SK-N-MC (cell line): ENCODE measurements at regions not wholly inside any gene's neighbourhood (a gene's known extent, or its start where the extent isn't known, plus 50 kb on each side); places are given as distances from the start of the nearest gene placed in this dataset.

Experiments
- DNase-seq: peaks from one replicate; pipeline ENCODE4 v3.0.0-alpha.2; 2011; ENCODE audit warnings: low read depth, low spot score
- H3K27ac ChIP-seq: fragments of 200-600 bp; sonication (generic); 2 replicates; pipeline ENCODE4 v1.5.1; 2016; ENCODE audit warnings: mixed run types
- H3K36me3 ChIP-seq: fragments of 200-600 bp; sonication (generic); 2 replicates; pipeline ENCODE4 v1.6.1; 2017; ENCODE audit warnings: antibody characterized with exemption, low read length, mixed read lengths; ENCODE audit not compliant: insufficient read depth
- H3K4me3 ChIP-seq: fragments of 200-600 bp; sonication (generic); 2 replicates; pipeline ENCODE4 v1.5.1; 2016
- H3K9ac ChIP-seq: fragments of 200-600 bp; sonication (generic); 2 replicates; pipeline ENCODE4 v1.8.0; 2017; ENCODE audit warnings: mixed run types, mixed read lengths; ENCODE audit not compliant: insufficient read length
- H3K9me3 ChIP-seq: fragments of 200-600 bp; sonication (generic); 2 replicates; pipeline ENCODE4 v1.6.1; 2017; ENCODE audit warnings: low read depth, mild to moderate bottlenecking, antibody characterized with exemption, low read length, moderate library complexity, mixed read lengths
- EZH2 ChIP-seq: fragments of 200-600 bp; sonication (generic); IDR thresholded peaks from one replicate; pipeline ENCODE4 v1.6.1; 2017; ENCODE audit warnings: antibody characterized with exemption
- FOXP2 ChIP-seq: optimal IDR thresholded peaks from 2 replicates; pipeline ENCODE3; 2011; ENCODE audit warnings: mild to moderate bottlenecking, moderate library complexity; ENCODE audit not compliant: insufficient read depth; ENCODE audit errors: extremely low read length, control extremely low read depth
- POLR2AphosphoS5 ChIP-seq: IDR thresholded peaks from 2 replicates; pipeline ENCODE4 v1.6.1; 2012; ENCODE audit warnings: mild to moderate bottlenecking, low read depth, low read length, borderline replicate concordance

DNA sequence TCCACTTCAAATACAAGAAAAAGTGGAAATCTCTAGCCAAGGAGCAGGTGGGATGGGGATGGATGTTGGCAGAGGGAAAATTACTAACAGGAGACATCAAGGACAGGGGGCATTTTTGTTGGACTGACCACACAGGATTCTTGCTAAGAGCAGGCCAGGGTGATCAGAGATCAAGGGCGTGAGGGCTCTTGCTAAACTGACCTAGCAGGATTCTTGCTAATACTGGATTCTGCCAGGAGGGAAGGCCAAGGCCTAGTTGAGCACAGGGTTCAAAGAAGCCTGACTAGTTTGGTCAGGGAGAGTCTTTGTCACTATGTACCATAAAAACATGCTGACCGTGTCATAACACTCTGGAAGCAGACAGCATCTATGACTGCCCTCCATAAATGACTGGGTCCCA, 442.7 kb downstream of the PID1 start:
- H3K36me3 ChIP-seq, result no peaks in the 10 kb centered on the region
- no peak for DNase-seq

DNA sequence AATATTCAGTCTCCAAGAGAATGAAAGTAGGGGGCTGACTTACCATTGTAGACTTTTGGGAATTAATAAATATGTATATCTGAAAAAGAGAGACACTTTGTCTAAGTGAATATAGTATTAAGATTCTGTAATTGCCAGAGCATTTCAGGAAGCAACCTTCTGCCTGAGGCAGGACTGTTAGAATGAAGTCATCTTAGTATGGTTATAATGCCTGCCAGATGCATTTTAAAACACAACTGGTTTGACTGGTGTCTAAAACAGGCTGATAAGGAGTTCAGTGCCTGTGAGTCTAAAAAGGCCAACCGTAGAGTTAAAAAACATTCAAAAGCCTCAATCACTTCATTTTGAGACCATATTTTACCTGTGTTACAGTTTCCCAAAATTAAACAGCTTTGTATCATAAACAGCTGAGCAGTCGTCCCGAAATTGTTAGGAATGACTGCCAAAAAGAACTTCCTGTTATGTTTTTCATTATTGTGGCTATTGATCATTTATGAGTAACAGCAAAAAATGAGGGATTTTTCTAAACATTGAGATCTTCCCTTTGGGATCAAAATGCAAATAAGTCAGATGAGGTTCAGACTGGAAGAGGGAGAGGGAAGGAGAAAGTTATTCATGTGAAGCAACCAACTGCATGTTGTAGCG, 443.9 kb downstream of the PID1 start:
- Histone ChIP-seq H3K9ac (peak overlapping the region; percentile 54), H3K4me3 (peak overlapping the region; percentile 64), H3K27ac (peak overlapping the region; percentile 97), H3K9me3 (no peaks in the 10 kb centered on the region), H3K36me3 (no peaks in the 10 kb centered on the region)
- DNase-seq, result peak; percentile 85
- TF ChIP-seq EZH2 (no peak), FOXP2 (peak; percentile 39), POLR2AphosphoS5 (peak; percentile 33; the same call in 1 of the 2 replicates)

More for the DNA sequence above, 442.7 kb downstream of the PID1 start:
- Histone ChIP-seq H3K27ac (no peak overlapping the region), H3K9me3 (no peaks in the 10 kb centered on the region), H3K4me3 (no peak overlapping the region), H3K9ac (no peak overlapping the region)
- TF ChIP-seq POLR2AphosphoS5 (no peak), FOXP2 (no peak), EZH2 (no peak)

DNA sequence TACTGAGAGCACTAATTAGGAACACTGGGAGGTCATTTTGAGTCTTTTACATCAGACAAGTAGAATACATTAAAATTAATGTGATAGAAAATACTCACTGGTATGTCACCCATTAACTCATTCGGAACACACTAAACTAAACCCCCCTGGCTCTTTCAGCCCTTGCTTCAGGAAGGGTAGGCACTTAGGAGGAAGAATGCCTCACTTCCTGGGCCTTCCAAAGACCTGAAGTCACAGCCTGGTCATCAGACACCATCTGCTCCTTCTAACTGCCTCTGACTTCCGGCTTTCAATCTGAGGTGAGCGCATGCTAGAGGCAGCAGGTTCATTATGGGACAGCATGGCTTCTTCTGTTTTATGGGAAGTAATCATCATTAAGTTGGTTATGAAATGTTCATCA, 451.4 kb downstream of the PID1 start:
- H3K4me3 ChIP-seq, result no peak overlapping the region
- DNase-seq, result no peak
- TF ChIP-seq FOXP2, result no peak
- no peak for TF ChIP-seq EZH2

DNA sequence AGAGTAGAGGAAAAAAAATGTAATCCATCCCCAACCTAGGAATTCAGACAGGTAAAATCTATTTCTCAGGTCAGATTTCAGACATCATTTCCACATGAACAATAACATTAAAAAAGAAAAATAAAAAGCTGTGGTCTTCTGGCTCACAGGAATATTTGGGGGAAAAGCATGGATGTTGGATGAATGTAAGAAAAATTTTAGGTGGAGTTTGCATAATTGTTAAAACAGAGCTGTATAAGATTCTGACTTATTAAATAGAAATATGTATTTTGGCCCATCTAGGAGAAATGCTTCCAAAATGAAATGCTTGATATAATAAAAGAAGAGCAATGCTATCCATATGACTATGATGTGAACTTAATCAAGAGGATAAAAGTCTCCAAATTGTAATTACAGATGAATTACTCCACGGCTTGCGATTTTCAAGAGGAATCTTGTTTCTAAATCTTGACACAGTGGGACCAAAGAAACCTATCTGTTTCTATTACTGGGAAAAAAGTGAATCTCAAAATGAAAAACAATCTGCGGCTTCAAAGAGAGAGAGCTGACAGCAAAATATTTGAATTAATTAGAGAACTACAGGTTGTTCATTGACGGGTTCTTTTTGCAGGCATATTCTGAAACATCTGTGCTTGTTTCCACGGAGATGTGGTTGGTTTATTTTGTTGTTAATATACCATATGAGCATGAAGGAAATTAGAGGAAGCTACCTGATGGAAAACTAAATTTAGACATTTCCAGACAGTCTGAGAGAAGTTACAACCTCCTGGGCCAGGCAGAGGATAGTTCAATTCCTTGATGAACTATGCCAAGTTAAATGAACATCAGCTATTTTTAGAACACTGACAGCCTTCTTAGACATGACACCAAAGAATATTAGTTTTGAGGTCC, 468.7 kb downstream of the PID1 start:
- DNase-seq, result no peak
- TF ChIP-seq POLR2AphosphoS5 (no peak), FOXP2 (no peak)
- Histone ChIP-seq H3K4me3 (no peak overlapping the region), H3K36me3 (no peaks in the 10 kb centered on the region), H3K9ac (no peak overlapping the region), H3K27ac (no peak overlapping the region), H3K9me3 (no peaks in the 10 kb centered on the region)

More for the DNA sequence above, 451.4 kb downstream of the PID1 start:
- Histone ChIP-seq H3K9ac (no peak overlapping the region), H3K9me3 (no peaks in the 10 kb centered on the region; the same call in 1 of the 2 replicates), H3K27ac (no peak overlapping the region), H3K36me3 (no peaks in the 10 kb centered on the region)

DNA sequence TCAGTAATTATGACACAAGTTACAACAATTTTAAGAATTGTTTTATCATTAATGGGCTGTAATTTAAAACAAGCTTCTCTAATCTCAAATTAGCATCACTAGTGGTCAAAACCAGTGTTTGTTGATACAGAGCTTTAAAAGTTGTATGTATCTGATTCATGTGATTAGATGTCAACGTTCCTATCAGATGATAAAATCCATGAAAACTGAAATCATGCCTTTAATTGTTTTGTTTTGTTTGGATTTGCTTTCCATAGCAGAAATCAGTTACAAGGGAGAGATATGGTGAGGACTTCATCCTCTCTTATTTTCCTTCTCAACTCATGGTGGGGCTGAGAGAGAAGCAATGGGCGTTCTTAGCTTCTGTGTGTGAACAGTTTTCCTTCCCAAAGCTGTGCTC, 469.6 kb downstream of the PID1 start:
- Histone ChIP-seq H3K9me3 (no peaks in the 10 kb centered on the region), H3K36me3 (no peaks in the 10 kb centered on the region), H3K27ac (no peak overlapping the region), H3K4me3 (no peak overlapping the region), H3K9ac (no peak overlapping the region)
- TF ChIP-seq EZH2 (no peak), POLR2AphosphoS5 (no peak), FOXP2 (no peak)
- DNase-seq, result no peak

DNA sequence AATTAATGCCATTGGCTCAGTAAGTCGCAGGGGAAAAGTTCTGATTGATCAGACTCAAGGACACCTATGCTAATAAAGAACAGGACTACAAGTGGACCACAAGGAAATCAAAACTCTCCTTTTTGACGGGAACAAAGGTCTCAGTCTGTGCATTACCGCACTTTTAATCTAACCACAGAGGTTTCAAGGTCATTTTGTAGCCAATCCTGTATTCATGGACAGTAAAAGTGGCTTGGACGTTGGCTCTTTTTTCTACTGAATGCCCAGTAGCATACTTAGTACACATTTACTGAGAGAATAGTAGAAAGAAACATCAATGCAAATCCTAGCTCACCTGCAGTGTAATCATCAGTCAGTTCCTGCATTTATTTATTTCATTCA, 471.9 kb downstream of the PID1 start:
- Histone ChIP-seq H3K36me3 (no peaks in the 10 kb centered on the region), H3K9me3 (no peaks in the 10 kb centered on the region), H3K27ac (no peak overlapping the region), H3K9ac (no peak overlapping the region), H3K4me3 (peak overlapping the region; percentile 46)
- DNase-seq, result no peak
- TF ChIP-seq FOXP2 (no peak), POLR2AphosphoS5 (no peak), EZH2 (no peak)

DNA sequence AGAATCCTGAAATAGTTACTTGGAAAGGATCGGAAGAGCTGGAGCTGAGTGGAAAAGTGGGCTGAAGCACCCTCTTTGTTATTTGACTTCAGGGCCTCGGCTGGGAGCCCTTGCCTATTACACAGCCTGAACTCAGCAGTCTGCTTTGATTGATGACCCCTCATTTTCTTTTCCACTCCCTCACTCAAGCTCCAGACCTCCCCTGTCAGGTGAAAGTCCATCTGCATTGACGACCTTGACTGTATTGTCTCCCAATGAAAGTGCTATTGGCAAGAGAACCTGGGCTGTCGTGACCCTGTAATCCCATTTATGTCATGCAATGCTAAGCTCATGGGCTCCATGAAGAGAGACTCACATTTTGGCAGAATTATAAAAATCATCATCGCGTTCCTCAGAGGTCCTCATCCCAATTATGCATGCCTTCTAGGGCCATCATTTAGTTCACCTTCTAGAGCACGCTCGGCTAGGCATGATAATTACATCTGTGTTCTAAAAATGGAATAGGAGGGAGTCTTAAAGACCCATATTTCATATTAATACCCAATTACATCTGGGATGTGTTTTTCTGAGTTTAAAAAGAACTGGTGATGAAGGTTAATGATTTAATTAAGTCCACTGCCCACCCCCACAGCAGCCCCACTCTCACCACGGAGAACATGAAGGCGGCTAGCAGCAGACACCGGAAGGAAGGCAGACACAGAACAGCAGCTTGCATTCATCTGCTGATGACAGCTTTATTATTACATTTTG, 472.5 kb downstream of the PID1 start:
- Histone ChIP-seq H3K4me3 (peak overlapping the region; percentile 46), H3K27ac (no peak overlapping the region), H3K9me3 (no peaks in the 10 kb centered on the region), H3K36me3 (no peaks in the 10 kb centered on the region), H3K9ac (no peak overlapping the region)
- no peak for DNase-seq
- TF ChIP-seq EZH2 (no peak), FOXP2 (no peak), POLR2AphosphoS5 (no peak)

DNA sequence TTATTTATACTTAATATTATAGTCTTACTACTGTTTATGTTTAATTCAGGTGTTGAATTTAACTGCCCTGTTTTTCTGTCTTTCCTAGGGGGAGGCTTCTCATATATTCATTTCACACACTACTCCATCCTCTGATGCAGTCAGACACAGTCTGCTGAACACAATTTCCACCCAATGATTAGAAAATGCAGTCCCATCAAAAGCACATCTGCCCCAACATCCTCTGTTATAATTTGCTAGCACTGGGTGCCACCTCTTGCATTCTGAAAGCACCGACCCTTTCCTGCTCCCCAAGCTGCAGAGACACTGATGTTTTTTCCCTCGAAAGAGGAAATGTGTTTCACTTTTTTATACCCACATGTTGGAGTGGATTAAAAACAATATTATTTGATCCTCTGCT, 474.7 kb downstream of the PID1 start:
- no peak overlapping the region for H3K9ac ChIP-seq
- no peak for DNase-seq
- H3K9me3 ChIP-seq, result no peaks in the 10 kb centered on the region
- TF ChIP-seq FOXP2, result no peak
- TF ChIP-seq POLR2AphosphoS5, result no peak
- no peak for TF ChIP-seq EZH2
- H3K36me3 ChIP-seq, result no peaks in the 10 kb centered on the region
- H3K4me3 ChIP-seq, result no peak overlapping the region
- H3K27ac ChIP-seq, result no peak overlapping the region
